ENCODE measurements at regions not wholly inside any gene's neighbourhood (a gene's known extent, or its start where the extent isn't known, plus 50 kb on each side); places are given as distances from the start of the nearest gene placed in this dataset.

- ATAC-seq = no peak
- intact Hi-C loops (cut with DNase I) = no loop called here
Measured at GRCh38 chr6:19342616-19343015, 494.6 kb upstream of the ID4 start.

DNA sequence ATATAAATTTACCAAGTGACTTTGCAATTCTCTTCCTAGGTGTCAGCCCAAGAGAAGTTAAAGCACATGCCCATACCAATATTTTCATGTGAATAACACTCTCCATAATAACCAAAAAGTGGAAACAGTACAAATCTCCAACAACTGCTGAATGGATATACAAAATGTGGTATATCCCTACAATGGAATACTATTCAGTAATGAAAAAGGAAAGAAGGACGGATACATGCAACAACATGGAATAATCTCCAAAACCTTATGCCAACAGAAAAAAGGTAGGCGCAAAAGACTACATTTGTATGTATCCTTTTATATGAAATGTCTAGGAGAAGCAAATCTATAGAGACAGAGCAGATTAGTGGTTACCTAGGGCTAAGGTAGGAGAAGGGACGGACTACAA lies 487.7 kb upstream of the ID4 start:
- no peak overlapping the region for H3K4me3 ChIP-seq
- DNase-seq (no peak), ATAC-seq (no peak)
- H3K9me3 ChIP-seq = peaks cover 6% of the 10 kb centered on the region
- no peak overlapping the region for H3K27ac ChIP-seq
- intact Hi-C loops (cut with DNase I) = no loop called here
- TF ChIP-seq CTCF (IDR thresholded peaks at IDR 0.05) = no peak
- H3K36me3 ChIP-seq = no peaks in the 10 kb centered on the region
- H3K4me1 ChIP-seq = no peaks in the 10 kb centered on the region
- no peaks in the 10 kb centered on the region for H3K27me3 ChIP-seq

More at GRCh38 chr6:19342616-19343015, 494.6 kb upstream of the ID4 start:
- Histone ChIP-seq H3K27ac (no peak overlapping the region), H3K9me3 (no peaks in the 10 kb centered on the region), H3K4me3 (no peak overlapping the region), H3K27me3 (no peaks in the 10 kb centered on the region), H3K36me3 (no peaks in the 10 kb centered on the region), H3K4me1 (no peaks in the 10 kb centered on the region)
- TF ChIP-seq CTCF (IDR thresholded peaks at IDR 0.05) = no peak
- no peak for DNase-seq

- DNase-seq (no peak), ATAC-seq (no peak)
- no peak overlapping the region for H3K27ac ChIP-seq
- no peaks in the 10 kb centered on the region for H3K27me3 ChIP-seq
- H3K4me1 ChIP-seq = no peaks in the 10 kb centered on the region
- H3K9me3 ChIP-seq = peaks cover 5% of the 10 kb centered on the region
- intact Hi-C loops (cut with DNase I) = no loop called here
- no peak for TF ChIP-seq CTCF (IDR thresholded peaks at IDR 0.05)
- no peaks in the 10 kb centered on the region for H3K36me3 ChIP-seq
- H3K4me3 ChIP-seq = no peak overlapping the region
Measured at GRCh38 chr6:19354181-19354580, 483.0 kb upstream of the ID4 start.

GRCh38 chr6:19356692-19357091 lies 480.5 kb upstream of the ID4 start:
- H3K4me3 ChIP-seq = no peak overlapping the region
- H3K27me3 ChIP-seq = no peaks in the 10 kb centered on the region
- intact Hi-C loops (cut with DNase I) = no loop called here
- no peak for ATAC-seq
- H3K27ac ChIP-seq = no peak overlapping the region
- H3K4me1 ChIP-seq = no peaks in the 10 kb centered on the region
- TF ChIP-seq CTCF (IDR thresholded peaks at IDR 0.05) = no peak
- no peaks in the 10 kb centered on the region for H3K9me3 ChIP-seq
- H3K36me3 ChIP-seq = no peaks in the 10 kb centered on the region
- no peak for DNase-seq

DNA sequence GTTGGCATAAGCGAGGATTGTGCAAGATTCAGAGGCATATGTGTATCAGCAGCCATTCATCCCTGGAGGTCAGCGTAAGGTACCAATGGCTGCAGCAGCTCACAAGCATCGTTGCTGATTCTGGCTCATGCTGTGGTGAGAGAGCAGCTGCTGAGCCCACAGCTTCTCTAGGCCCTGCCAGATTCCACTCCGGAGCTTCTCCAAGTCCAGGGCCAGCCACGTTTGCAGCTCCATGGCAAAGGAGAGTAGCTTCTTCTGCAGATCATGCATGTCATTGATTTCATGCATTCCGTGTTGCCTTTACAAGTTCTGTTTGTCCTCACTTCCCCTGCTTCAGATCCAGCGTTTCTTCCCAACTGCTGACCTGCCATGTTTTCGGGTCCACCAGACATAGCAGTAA lies 474.8 kb upstream of the ID4 start:
- intact Hi-C loops (cut with DNase I) = no loop called here
- Histone ChIP-seq H3K36me3 (no peaks in the 10 kb centered on the region), H3K9me3 (no peaks in the 10 kb centered on the region), H3K27ac (no peak overlapping the region), H3K4me3 (no peak overlapping the region), H3K4me1 (no peaks in the 10 kb centered on the region), H3K27me3 (no peaks in the 10 kb centered on the region)
- ATAC-seq (no peak), DNase-seq (no peak)
- no peak for TF ChIP-seq CTCF (IDR thresholded peaks at IDR 0.05)

GRCh38 chr6:19368511-19368910 lies 468.7 kb upstream of the ID4 start:
- intact Hi-C loops (cut with DNase I) = no loop called here
- H3K36me3 ChIP-seq = no peaks in the 10 kb centered on the region
- H3K4me1 ChIP-seq = no peaks in the 10 kb centered on the region

More at GRCh38 chr6:19368511-19368910, 468.7 kb upstream of the ID4 start:
- ATAC-seq (no peak), DNase-seq (no peak)
- Histone ChIP-seq H3K4me3 (no peak overlapping the region), H3K9me3 (no peaks in the 10 kb centered on the region), H3K27ac (no peak overlapping the region), H3K27me3 (no peaks in the 10 kb centered on the region)
- no peak for TF ChIP-seq CTCF (IDR thresholded peaks at IDR 0.05)
